Myocyte (in vitro differentiated cells): ENCODE measurements at regions not wholly inside any gene's neighbourhood (a gene's known extent, or its start where the extent isn't known, plus 50 kb on each side); places are given as distances from the start of the nearest gene placed in this dataset.
A peak's percentile ranks its signal among the peaks of the same experiment; 100 is the strongest.

Experiments
- DNase-seq: peaks from one replicate; pipeline ENCODE4 v3.0.0-alpha.2; 2012; ENCODE audit warnings: low read depth

- no peak for DNase-seq
These were observed 390.2 kb downstream of the EPM2A start for GRCh38 chr6:145345094-145345493.

GRCh38 chr6:145347216-145347615, 388.1 kb downstream of the EPM2A start:
- no peak for DNase-seq

GRCh38 chr6:145349950-145350510, 385.3 kb downstream of the EPM2A start:
- DNase-seq = no peak

GRCh38 chr6:145350928-145351327, 384.4 kb downstream of the EPM2A start:
- DNase-seq = no peak

GRCh38 chr6:145352382-145353080, 382.8 kb downstream of the EPM2A start:
- no peak for DNase-seq

- DNase-seq = no peak
These were observed 374.5 kb downstream of the EPM2A start for GRCh38 chr6:145360865-145361264.

GRCh38 chr6:145367149-145367548, 368.2 kb downstream of the EPM2A start:
- DNase-seq = no peak

- DNase-seq = peak; percentile 56
These were observed 367.2 kb downstream of the EPM2A start for GRCh38 chr6:145368075-145368474.

- DNase-seq = no peak
These were observed 364.8 kb downstream of the EPM2A start for GRCh38 chr6:145370559-145370958.

- DNase-seq = peak; percentile 70
These were observed 362.6 kb downstream of the EPM2A start for GRCh38 chr6:145372671-145373151.

GRCh38 chr6:145373826-145374225, 361.5 kb downstream of the EPM2A start:
- DNase-seq = no peak

- DNase-seq = no peak
These were observed 360.8 kb downstream of the EPM2A start for GRCh38 chr6:145374570-145374969.

- DNase-seq = no peak
These were observed 359.8 kb downstream of the EPM2A start for GRCh38 chr6:145375502-145375901.

GRCh38 chr6:145380186-145380585, 355.1 kb downstream of the EPM2A start:
- DNase-seq = no peak

- DNase-seq = no peak
These were observed 353.4 kb downstream of the EPM2A start for GRCh38 chr6:145381941-145382340.

GRCh38 chr6:145383428-145383827, 351.9 kb downstream of the EPM2A start:
- no peak for DNase-seq

GRCh38 chr6:145384503-145384902, 350.8 kb downstream of the EPM2A start:
- no peak for DNase-seq

GRCh38 chr6:145396499-145396898, 338.8 kb downstream of the EPM2A start:
- no peak for DNase-seq

GRCh38 chr6:145400508-145400907, 334.8 kb downstream of the EPM2A start:
- DNase-seq = no peak

GRCh38 chr6:145405006-145405551, 330.2 kb downstream of the EPM2A start:
- DNase-seq = no peak

GRCh38 chr6:145406783-145407182, 328.5 kb downstream of the EPM2A start:
- no peak for DNase-seq

- DNase-seq = no peak
These were observed 319.7 kb downstream of the EPM2A start for GRCh38 chr6:145415616-145416015.

- no peak for DNase-seq
These were observed 314.7 kb downstream of the EPM2A start for GRCh38 chr6:145420599-145420998.
